ENCODE measurements at regions not wholly inside any gene's neighbourhood (a gene's known extent, or its start where the extent isn't known, plus 50 kb on each side); places are given as distances from the start of the nearest gene placed in this dataset.

DNA sequence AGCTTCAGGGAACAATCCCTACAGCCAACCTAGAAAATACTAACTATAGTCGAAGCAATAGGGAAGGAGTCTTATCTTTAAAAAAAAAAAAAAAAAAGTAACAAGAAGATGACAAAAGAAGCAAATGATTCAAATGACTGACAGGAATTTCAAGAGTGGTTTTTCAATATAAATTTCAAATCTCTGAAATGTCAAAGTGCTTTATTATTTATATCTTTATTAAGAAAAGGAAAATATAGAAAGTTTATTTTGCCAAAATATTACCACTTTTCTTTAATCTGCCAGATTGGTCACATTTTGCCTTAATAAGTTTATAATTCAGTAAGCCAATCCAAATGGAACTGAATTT, 63.5 kb upstream of the HNRNPA3 start:
- TF ChIP-seq, protein P1, sequence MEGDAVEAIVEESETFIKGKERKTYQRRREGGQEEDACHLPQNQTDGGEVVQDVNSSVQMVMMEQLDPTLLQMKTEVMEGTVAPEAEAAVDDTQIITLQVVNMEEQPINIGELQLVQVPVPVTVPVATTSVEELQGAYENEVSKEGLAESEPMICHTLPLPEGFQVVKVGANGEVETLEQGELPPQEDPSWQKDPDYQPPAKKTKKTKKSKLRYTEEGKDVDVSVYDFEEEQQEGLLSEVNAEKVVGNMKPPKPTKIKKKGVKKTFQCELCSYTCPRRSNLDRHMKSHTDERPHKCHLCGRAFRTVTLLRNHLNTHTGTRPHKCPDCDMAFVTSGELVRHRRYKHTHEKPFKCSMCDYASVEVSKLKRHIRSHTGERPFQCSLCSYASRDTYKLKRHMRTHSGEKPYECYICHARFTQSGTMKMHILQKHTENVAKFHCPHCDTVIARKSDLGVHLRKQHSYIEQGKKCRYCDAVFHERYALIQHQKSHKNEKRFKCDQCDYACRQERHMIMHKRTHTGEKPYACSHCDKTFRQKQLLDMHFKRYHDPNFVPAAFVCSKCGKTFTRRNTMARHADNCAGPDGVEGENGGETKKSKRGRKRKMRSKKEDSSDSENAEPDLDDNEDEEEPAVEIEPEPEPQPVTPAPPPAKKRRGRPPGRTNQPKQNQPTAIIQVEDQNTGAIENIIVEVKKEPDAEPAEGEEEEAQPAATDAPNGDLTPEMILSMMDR (IDR thresholded peaks at IDR 0.05; ENCODE audit: poor library complexity) = no peak
- TF ChIP-seq EZH2 (IDR thresholded peaks at IDR 0.05; ENCODE audit: borderline replicate concordance) (no peak), EZH2phosphoT487 (IDR thresholded peaks at IDR 0.05; ENCODE audit: low read depth, severe bottlenecking, unreplicated experiment) (no peak)
